GM19043 (cell line): ENCODE measurements at regions not wholly inside any gene's neighbourhood (a gene's known extent, or its start where the extent isn't known, plus 50 kb on each side); places are given as distances from the start of the nearest gene placed in this dataset.
A peak's percentile ranks its signal among the peaks of the same experiment; 100 is the strongest.
"Not testable (repeated sequence)": the region's sequence is repeated elsewhere in the genome, so short reads cannot be mapped to it uniquely, and the experiment has no call there.

Source experiments
- ATAC-seq: cut with Tn5 transposase; IDR thresholded peaks from one replicate; pipeline ENCODE4 v1.9.1; 2021; ENCODE audit warnings: low read depth; ENCODE audit not compliant: unreplicated experiment

- ATAC-seq: no peak
Observed at GRCh38 chr2:13143451-13143850, 426.7 kb downstream of the TRIB2 start.

DNA sequence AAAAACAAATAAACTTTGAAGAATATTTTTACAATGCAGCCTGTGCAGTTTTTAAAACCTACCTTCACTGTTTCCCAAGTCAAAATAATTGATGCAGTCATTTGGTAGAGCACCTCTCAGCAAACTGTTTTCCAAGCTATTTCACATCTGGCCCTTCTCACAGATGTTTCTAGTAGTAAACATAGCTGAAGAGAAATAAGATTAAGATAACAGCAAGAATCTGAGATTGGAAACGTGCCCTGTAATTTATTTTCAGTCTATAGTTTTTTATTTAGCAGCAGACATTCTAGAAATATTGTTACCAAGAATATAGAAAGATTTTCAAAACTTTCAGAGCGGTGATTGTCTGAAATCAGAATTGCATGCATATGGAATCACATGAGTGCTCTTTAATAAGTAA, 440.2 kb downstream of the TRIB2 start:
- no peak for ATAC-seq

DNA sequence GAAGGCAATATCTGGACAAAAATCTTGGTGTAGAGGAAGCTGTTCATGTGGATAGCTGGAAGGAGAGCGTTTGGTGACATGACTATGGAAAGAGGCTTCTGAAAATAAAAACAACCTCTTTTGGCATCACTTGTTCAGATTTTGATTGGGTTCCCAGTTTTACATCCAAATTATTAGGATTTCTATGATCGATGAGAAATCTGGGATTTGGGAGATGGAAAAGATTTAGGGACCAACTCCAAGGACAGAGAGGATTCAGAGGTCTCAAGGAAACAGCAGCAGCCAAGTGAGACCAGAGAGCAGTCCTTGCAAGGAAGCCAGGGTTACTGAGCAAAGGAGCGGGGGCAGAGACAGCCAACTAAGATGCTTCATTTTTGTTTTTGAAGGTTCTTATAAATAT, 441.7 kb downstream of the TRIB2 start:
- ATAC-seq: no peak

DNA sequence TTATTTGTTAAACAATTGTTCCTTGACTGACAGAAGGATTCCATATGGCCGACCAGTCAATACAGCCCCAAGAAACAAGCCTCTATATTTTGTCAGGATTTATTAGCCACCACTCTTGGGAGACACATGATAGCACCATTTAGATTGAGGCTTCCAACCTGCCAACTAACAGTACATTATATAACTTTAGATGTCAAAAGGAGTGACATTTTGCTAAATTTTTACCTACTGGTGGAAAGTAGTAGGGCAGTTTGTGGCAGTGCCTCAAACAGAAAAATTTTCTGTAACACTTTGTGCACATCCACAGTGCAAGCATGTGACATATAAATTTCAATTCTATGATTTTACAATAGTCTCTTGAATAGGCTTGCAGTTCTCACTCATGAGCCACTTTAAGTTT, 464.0 kb downstream of the TRIB2 start:
- ATAC-seq: no peak

- ATAC-seq: peak; percentile 83
Observed at GRCh38 chr2:13193075-13193474, 476.3 kb downstream of the TRIB2 start.

GRCh38 chr2:13193900-13194299, 477.2 kb downstream of the TRIB2 start:
- ATAC-seq: peak; percentile 54

- no peak for ATAC-seq
Observed at GRCh38 chr2:13195270-13195669, 478.5 kb downstream of the TRIB2 start.

GRCh38 chr2:13197248-13197647, 480.5 kb downstream of the TRIB2 start:
- ATAC-seq: no peak

DNA sequence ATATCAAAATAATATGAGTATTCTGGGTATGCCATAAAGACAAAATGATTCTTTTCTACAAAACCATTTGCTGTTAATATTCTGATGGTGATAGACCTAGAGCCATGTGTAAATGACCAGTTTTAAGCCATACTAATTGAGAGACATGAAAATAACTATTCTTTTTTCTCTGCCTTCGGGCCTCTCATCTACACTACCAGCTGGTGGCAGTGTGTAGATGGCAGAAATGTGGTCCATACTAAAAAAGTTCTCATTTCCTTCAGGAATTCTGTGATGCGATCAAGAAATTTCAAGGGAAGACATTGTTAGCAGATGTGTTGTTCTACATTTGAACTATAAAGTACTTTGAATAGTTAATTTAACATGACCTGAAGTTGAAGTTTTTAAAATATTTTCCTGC, 485.2 kb downstream of the TRIB2 start:
- ATAC-seq: no peak

GRCh38 chr2:13212115-13212514, 495.4 kb downstream of the TRIB2 start:
- ATAC-seq: no peak

- ATAC-seq: no peak
Observed at GRCh38 chr2:13218205-13218604, 501.5 kb downstream of the TRIB2 start.

- no peak for ATAC-seq
Observed at GRCh38 chr2:13227578-13227977, 510.8 kb downstream of the TRIB2 start.

GRCh38 chr2:13230221-13230620, 513.5 kb downstream of the TRIB2 start:
- ATAC-seq: no peak

DNA sequence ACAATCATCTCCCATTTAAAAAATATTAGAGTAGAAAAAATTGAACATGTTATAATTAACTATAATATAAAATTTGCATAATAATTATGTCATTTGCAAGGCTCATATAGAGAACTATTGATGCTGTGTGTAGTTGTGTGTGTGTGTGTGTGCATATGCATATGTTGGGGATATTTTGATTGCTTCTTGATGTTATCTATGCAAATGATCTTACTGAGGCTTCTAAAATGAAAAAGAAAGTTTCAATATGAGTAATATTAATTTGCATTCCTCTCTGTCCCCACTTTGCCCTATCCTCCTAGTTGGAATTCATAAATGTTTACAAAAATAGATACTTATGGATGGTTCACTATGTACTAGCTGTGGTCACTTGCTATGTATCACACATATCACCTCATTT, 523.3 kb downstream of the TRIB2 start:
- ATAC-seq: no peak

GRCh38 chr2:13240789-13241487, 524.2 kb downstream of the TRIB2 start:
- ATAC-seq: no peak

DNA sequence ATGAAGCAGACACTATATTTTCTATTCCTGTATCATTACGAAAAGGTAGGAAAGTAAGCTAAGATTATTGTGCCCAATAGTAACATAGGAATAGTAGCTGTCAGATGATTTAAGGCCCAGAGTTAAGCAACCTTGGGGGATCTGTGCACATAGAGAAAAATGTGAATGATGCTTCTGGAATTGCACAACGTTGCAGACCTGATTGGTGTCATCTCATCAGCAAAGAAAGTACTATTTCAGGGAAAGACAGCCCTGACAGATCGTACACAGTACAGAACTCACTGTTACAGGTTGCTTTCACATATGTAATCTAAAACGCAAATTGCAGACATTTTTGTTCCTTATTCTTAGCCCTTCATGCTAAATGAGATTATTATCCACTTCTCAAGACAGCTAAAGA, 535.9 kb downstream of the TRIB2 start:
- ATAC-seq: no peak

DNA sequence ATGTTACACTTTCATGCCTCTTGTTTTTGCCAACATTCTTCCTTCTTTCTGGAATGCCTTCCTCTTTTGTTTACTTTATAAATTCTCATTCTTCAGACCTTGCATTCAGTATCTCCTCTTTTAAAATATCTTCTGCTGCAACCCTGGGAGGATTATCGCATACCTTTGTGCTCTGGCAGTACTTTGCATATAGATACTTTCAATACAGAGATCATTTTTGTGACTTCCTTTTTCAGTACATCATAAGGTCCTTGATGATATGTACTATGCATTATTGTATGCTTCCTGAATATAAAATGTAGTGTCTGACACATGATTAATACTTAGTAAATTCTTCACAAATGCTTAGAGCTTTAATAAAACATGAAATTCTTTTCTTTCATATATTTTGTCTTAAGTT, 538.7 kb downstream of the TRIB2 start:
- no peak for ATAC-seq

- ATAC-seq: no peak
Observed at GRCh38 chr2:13260402-13260801, 543.7 kb downstream of the TRIB2 start.

GRCh38 chr2:13266166-13266565, 549.4 kb downstream of the TRIB2 start:
- ATAC-seq: no peak

- no peak for ATAC-seq
Observed at GRCh38 chr2:13284688-13285087, 568.0 kb downstream of the TRIB2 start.

DNA sequence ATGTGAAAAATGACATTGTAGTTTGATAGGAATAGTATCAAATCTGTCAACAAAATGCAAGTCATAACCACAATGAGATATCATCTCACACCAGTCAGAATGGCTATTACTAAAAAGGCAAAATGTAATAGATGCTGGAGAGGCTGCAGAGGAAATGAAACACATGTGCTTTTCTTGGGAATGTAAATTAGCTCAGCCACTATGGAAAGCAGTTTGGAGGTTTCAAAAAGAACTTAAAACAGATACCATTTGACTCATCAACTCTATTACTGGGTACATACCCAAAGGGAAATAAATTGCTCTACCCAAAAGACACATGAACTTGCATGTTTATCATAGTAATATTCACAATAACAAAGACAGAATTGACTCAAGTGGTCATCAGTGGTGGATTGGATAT, 572.6 kb downstream of the TRIB2 start:
- ATAC-seq: no peak

DNA sequence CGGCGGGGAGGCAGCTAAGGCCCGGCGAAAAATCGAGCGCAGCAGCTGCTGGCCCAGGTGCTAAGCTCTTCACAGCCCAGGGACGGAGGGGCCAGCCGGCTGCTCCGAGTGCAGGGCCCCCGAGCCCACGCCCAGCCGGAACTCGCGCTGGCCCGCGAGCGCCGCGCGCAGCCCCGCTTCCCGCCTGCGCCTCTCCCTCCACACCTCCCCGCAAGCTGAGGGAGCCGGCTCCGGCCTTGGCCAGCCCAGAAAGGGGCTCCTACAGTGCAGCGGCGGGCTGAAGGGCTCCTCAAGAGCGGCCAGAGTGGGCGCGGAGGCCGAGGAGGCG, 591.7 kb downstream of the TRIB2 start:
- ATAC-seq: not testable (repeated sequence)

DNA sequence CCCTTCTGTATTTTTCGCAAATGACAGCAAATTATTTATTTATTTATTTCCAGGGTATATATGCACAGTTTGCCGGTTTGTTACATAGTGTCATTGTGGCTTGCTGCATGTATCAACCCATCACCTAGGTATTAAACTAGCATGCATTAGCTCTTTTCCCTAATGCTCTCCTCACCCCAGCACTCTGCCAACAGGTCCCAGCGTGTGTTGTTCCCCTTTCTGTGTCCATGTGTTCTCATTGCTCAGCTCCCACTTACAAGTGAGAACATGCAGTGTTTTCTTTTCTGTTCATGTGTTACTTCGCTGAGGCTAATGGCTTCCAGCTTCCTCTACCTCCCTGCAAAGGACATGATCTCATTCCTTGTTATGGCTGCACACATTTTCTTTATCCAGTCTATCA, 592.3 kb downstream of the TRIB2 start:
- no peak for ATAC-seq
